GM20000 (cell line): ENCODE measurements at regions not wholly inside any gene's neighbourhood (a gene's known extent, or its start where the extent isn't known, plus 50 kb on each side); places are given as distances from the start of the nearest gene placed in this dataset.

Source experiments
- DNase-seq: peaks from one replicate; pipeline ENCODE4 v3.0.0; 2012; ENCODE audit warnings: low spot score
- TF ChIP-seq, protein P1 (sequence below): IDR thresholded peaks from 2 replicates; pipeline ENCODE4 v1.5.1; 2012; ENCODE audit warnings: mild to moderate bottlenecking, control low read depth; ENCODE audit errors: extremely low read depth, missing control alignments

DNA sequence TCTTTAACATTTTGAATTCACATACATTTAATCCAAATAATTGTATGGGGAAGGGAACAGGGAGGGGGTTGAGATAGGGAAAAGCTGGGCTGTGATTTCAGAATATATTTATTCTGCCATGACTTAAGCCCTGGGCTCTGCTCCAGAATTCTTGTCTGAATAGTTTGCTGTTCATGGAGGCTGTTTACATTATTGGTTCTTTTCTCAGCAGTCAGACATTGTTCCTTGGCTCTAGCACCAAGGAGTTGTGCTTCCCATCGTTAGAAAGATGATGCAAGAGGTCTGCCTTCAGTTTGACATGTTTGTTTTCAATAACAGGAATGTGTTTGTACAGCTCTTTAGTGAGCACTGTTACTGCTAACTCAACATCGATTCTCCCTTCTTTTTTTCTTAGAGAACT lies 198.8 kb upstream of the CDYL start:
- TF ChIP-seq, protein P1, sequence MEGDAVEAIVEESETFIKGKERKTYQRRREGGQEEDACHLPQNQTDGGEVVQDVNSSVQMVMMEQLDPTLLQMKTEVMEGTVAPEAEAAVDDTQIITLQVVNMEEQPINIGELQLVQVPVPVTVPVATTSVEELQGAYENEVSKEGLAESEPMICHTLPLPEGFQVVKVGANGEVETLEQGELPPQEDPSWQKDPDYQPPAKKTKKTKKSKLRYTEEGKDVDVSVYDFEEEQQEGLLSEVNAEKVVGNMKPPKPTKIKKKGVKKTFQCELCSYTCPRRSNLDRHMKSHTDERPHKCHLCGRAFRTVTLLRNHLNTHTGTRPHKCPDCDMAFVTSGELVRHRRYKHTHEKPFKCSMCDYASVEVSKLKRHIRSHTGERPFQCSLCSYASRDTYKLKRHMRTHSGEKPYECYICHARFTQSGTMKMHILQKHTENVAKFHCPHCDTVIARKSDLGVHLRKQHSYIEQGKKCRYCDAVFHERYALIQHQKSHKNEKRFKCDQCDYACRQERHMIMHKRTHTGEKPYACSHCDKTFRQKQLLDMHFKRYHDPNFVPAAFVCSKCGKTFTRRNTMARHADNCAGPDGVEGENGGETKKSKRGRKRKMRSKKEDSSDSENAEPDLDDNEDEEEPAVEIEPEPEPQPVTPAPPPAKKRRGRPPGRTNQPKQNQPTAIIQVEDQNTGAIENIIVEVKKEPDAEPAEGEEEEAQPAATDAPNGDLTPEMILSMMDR: no peak
- no peak for DNase-seq

DNA sequence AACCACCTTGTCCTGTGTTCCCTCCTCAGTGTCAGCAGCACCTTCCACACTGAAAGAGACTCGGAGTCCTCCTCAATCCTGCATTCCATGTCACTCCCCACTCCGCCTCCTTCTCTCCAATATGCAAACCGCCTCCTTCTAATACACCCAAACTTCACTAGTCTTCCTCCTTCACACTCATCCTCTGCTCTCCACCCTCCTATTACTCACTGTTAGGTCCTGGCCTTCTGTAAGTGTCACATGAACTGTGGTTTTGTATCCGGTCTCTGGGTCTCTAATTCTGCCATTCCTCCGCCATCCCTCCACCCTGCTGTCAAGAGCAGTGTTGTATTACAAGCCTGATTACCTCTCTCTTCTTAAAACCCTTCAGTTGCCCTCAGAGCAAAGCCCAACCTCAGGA lies 200.5 kb upstream of the CDYL start:
- no peak for DNase-seq
- TF ChIP-seq, protein P1: no peak

DNA sequence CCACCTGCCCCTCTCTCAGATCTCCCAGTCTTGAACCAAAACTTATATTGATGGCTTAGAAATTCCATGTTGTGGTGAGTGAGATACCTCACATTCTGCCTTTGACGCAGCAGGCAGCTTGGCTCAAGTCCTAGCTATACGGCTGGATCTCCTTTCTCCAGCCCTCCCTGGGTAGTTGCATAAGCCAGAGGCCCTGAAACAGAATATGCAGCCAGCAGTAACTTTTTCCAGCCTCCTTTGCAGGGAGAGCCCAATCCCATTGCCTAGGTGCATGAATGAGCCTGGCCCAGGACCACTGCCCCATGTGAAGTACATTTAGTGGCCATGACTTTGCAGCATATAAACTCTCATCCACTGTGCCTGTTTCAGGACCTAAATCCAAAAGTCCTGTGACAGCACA lies 202.2 kb upstream of the CDYL start:
- DNase-seq: no peak

DNA sequence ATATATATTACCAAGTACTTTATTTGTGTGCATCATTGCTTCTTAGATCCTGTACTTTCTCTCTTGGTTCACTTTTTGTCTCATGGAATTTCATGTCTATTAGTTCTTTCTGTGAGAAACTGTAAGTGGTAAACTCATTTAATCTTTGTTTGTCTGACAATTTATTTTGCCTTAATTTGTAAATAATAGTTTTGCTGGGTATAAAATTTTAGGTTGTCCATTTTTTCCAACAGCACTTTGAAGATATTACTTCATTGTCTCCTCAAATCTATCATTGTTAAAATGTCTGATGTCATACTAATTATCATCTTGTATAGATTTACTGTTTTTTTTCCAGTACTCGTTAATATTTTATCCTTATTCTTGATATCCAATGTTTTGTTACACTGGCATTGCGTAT lies 205.2 kb upstream of the CDYL start:
- TF ChIP-seq, protein P1: no peak
- DNase-seq: no peak

More for the DNA sequence above, 202.2 kb upstream of the CDYL start:
- TF ChIP-seq, protein P1: no peak

DNA sequence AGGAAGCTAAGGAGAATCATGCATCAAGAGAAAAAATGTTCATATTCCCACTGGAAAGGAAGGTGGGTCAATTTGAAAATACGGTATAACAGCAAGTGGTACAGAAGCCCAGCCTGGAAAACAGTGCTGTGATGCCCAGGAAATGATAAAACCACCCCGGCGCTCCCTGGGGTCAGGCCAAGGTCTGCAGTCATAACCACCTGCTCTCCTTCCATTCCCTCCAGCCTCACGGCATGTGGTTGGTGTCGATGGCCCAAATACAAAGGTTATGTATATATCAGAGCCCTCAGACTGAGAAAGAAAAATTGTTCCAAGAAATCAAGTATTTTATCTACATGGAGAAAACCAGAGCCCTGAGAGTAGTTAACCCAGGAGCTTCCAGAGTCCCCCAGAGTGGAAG lies 208.1 kb upstream of the CDYL start:
- TF ChIP-seq, protein P1: no peak
- no peak for DNase-seq

DNA sequence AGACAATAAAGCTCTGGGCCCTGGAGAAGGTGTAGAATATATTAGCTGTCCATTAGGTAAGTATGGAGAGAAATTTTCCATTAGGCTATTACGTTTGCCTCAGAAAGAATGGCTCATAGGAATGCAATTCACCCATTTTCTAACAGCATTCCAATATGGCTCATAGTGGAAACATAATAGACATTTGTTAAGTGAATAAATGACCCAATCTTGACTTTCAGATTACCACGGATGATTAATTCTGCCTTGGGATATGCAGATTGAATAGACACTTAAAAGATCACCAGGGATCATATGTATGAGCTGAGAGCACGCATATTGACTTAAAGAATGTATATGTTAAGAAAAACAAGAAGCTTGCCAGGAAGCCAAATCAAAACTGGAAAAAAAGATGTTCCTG lies 209.1 kb upstream of the CDYL start:
- no peak for DNase-seq
- TF ChIP-seq, protein P1: no peak

DNA sequence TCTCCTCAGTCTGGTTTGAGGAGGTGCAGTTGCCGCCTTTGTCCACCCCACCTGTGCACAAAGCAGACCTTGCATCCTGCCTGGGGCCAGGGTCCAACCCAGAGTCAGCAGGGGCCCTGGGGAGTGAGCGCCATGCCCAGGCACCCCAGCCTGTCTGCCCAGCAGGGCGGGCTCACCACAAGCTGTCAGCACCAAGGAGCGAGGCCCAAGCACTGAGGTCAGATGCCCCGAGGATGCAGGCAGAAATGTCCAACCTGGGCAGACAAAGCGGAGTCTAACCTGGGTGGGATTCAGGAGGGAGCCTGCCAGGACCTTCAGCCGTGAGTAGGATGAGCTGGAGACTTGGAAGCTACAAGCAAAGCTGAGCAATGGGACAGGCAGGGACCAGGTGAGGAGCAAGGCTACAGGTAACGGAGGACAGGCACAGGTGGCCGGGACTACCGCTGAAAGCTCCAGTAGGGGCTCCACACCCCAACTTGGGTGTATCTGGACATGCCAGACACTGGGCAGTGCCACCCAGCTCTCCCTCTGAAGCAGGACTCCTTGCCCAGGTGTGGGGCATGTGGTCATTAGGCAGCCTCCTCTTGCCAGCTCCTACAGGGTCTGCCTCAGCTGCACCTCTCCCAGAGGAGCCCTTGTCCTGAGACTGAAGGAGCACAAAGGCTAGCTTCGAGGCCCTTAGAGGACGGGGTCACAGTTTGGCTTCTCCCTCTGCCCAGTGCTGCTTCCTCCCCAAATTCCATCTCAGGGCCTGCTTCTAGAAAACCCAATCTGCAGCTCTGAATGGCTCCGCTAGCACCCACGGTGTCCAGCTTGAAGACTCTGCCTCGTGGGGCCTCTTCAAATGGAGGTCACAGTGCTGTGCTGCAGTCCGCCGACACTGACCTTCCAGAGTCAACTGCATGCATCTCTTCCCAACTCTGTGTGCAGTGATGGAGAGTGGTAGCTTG lies 210.6 kb upstream of the CDYL start:
- TF ChIP-seq, protein P1: no peak
- no peak for DNase-seq
